Inflammatory macrophage treated with lipopolysaccharide for 1 hour (primary cell): ENCODE measurements at regions not wholly inside any gene's neighbourhood (a gene's known extent, or its start where the extent isn't known, plus 50 kb on each side); places are given as distances from the start of the nearest gene placed in this dataset.

Experiments used
- DNase-seq, 2 donors: peaks; one replicate each; pipeline ENCODE4 v3.0.0-alpha.2; 2020 to 2022

DNA sequence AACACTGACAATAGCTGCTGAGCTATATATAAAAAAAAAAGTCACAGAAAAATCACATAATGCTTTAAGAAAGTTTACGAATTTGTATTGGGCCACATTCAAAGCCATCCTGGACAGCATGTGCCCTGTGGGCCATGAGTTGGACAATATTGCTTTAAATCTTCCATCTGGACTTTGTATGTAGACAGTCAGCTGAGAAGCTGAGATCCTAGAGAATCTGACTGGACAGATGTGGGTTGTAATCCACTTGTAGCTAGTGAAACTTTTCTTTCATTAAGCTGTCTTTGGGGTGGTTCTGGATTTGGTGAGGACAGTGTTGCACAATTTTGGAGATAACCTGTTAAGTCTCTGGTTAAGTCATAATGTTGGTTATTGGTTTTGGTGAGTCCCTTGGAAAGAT is 824.5 kb downstream of the CCSER2 start:
- DNase-seq, result no peak

- no peak for DNase-seq
These were observed 828.8 kb downstream of the CCSER2 start for GRCh38 chr10:85157206-85157605.

DNA sequence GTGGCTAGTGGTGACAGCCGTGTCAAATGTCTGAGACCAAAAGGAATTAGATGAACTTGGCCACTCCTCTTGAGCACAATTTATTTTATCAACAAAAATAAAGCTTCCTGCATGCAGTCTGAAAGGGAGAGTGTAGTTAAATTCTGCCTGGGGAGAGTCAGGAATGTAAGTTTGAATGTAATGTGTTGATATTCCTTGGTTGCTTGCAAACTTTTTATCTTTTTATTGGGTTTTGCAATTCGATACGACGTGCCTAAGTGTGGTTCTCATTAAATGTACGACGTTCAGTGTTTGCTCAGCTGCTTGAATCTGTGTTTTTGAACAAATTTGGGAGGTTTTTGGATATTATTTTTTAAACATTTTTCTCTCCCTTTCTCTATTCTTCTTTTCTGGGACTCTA is 839.9 kb downstream of the CCSER2 start:
- no peak for DNase-seq

DNA sequence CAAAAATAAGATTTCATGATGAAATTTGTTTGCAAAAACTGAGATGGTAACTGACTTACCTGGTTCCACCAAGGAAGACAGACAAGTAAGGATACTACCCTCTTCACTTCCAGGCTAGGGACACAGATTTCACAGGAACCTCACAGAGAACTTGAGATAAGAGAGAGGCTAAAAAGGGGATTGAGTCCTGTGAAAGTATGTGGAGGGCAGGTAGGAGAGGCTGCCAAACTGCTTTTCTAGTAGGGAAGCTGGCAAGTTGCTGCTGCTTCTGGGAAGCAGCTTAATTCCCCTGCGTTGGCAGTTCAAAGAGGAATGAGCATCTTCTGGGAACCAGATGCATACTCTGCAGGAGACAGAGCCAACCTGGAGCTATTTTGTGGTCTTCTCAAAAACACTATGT is 841.6 kb downstream of the CCSER2 start:
- DNase-seq, result no peak

DNA sequence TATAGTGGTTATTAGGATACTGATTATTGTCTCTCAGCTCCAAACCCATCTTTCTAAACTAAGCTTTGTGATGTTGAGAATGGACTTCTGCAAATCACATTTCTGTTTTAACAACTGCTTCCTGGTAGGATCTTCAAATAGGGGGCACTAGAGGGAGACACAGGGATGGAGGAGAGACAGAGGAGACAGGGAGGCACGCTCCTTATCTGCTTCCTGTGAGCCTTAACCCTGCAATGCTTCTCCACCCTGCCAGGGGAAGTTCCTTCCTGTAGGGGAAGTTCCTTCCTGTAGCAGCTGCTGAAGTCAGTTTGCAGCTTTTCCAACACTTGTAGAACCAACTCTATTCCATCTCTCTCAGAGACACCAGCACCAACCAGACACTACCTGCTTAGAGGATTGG is 847.2 kb downstream of the CCSER2 start:
- DNase-seq, result no peak

GRCh38 chr10:85177767-85178166 is 849.4 kb downstream of the CCSER2 start:
- DNase-seq, result no peak

DNA sequence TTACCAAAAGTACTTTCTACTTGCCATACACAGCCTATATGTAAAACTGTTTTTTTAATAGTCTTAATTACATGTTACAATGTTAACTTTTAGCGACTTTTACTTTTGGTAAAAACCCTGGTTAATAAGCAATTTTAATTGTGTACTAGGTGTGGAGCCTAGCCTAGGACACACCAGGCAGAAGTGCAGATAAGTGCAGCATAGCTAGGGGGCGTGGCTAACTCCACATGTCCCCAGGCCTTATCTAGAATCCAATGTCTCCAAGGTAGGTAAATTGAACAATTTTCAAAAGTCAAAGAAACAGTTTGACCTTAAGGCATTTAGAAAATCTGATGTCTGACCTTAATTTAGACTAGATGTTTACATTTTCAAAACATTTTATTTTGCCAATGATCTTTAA is 858.7 kb downstream of the CCSER2 start:
- DNase-seq, result no peak

DNA sequence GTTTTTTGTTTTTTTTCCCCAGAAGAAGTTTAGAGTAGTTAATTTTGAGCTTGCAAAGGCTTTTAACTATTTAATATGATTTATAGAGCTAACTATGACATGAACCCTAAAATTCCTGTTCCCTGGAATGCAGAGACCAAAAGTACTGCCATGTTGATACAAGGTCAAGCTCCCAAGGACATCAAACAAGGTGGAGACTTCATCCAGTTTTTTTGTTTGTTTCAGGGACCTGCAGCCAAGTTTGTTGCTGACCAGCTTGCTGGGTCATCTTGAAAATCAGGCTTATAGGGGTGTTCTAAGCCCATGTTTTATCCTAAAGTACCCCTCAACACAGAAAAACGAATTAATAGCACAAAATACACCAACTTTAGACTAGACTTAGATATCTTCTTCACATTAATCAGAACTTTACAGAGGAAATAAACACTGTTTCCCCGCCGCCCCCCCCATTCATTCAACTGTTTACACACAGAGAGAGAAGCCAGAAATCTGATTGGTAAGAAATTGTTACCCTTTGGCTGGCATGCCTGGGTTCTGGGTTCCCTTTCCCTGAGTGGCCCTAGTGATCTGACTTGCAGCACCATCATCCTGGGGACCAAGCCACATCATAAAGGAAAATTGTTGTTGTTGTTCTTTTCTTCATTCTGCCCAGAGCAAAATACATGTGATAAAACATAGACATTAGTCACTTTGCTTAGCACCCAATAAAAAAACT is 860.5 kb downstream of the CCSER2 start:
- DNase-seq, result no peak

- DNase-seq, result no peak
These were observed 865.4 kb downstream of the CCSER2 start for GRCh38 chr10:85193796-85194195.

GRCh38 chr10:85194706-85195105 is 866.3 kb downstream of the CCSER2 start:
- DNase-seq, result no peak

DNA sequence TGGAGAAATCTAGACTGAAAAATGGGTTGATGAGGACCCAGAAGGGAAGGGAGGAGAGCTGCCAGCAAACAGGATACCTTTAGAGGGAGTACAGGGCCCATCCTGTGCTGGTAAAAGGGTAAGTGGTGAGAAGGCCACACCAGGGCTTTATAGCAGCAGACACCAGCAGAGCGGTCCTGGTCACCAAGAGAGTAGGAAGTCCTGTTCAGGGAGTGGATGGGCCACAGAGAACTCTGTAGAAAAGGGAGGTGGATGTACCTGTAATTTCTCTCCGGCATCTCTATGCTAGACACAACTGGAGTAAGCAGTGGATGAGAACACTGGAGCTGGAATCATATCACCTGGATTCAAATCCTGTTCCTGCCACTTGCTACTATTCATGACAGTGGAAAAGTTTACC is 867.2 kb downstream of the CCSER2 start:
- no peak for DNase-seq

- no peak for DNase-seq
These were observed 876.4 kb downstream of the CCSER2 start for GRCh38 chr10:85204814-85205213.

- no peak for DNase-seq
These were observed 884.1 kb downstream of the CCSER2 start for GRCh38 chr10:85212526-85212925.

GRCh38 chr10:85213493-85213892 is 885.1 kb downstream of the CCSER2 start:
- no peak for DNase-seq

- no peak for DNase-seq
These were observed 893.9 kb downstream of the CCSER2 start for GRCh38 chr10:85222300-85222699.

DNA sequence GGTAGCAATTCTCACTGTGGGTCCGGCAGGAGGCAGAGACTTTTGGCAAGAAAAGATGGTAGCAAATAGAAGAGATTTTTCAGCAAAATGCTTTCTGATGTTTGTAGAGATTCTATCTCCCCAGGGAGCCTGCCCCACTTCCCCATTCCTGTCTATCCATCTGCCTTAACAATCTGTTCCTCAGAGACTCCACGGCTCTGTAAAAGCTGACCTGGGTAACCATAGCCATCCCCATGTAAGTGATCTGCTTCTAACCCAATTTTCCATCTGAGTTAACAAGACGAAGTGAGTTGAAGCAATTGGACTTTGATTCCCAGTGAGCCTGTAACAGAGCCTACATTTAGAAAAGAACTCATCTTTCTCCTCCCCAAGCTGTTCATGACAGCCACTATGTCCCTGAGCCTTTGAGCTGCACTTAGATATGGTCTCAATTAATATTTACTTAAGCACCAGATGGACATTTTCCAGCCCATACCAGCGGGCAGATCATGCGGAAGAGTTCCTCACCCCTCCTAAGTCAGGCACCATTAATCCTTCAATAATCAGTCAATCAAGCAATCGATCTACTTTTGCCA is 896.1 kb downstream of the CCSER2 start:
- no peak for DNase-seq

DNA sequence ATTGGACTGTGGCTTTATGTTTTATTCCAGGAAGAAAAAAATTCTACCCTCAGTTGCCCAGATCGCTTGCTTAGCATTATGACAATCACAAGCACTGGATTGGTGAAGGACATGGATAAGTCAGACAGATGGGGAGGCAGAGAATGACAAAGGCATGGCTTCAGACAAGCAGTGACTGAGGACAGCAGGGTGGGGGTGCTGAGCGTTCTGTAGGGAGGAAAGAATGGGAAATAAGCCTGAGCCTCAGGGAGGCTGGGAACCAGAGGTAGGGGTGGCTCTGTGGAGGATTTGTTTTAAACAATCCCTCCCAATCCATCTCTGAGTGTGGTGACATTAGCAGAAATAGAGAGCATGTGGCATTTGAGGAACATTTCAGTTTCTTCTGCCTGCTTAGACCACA is 896.9 kb downstream of the CCSER2 start:
- DNase-seq, result no peak

DNA sequence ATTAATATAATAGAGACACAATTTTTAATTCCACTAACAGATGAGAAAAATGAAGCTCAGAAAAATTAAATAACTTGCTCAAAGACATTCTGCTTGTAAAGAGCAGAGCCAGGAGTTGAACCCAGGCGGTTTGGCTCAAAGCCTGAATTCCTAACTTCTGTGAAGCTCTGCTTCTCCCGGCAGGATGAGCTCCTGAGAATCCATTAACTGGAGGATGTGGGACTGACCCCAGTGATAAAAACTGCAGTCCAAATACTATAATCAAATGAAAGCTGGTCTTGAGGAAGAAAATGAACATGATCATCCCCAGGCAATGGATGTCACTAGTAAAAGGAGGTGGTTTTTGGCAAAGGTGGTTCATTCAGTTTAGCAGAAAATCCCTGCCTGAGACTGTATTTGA is 898.2 kb downstream of the CCSER2 start:
- no peak for DNase-seq

DNA sequence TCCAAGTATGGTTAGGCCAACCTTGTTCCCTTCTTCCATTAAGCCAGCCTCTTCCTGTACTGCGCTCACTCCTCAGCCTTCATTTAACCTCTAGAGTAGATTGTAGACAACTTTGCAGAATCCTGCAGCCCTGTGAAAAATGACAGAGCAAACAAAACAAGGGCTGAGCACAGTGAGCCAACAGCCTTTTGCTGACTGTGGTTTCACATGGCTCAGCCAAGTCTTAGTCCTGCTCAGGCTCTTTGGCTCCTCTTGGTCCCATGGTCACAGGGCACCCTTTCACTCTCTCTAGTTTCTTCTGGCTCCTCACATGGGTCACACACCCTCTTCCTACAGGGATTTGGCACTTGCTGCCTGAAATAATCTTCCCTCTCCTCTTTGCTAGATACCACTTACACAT is 900.3 kb downstream of the CCSER2 start:
- DNase-seq, result no peak

GRCh38 chr10:85231534-85232270 is 903.3 kb downstream of the CCSER2 start:
- no peak for DNase-seq

GRCh38 chr10:85235258-85235657 is 906.9 kb downstream of the CCSER2 start:
- no peak for DNase-seq

- no peak for DNase-seq
These were observed 910.3 kb downstream of the CCSER2 start for GRCh38 chr10:85238676-85239075.

DNA sequence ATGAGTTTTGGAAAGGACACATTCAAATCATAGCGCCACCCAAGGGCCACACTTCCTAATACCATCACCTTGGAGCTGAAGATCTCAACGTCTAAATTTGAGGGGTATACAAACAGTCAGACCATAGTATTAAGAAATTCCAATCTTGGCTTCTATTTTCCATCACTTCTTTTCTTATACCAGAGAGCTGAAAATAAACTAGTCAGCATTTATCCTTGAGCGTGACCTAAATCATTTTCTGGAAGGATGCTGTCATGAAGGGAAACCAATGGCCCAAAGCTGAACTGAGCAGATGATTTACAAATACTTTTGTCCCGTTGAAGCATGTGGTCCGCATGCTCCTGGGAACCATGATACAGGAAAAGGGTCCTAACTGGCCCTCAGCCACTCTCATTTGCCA is 921.9 kb downstream of the CCSER2 start:
- DNase-seq, result no peak

DNA sequence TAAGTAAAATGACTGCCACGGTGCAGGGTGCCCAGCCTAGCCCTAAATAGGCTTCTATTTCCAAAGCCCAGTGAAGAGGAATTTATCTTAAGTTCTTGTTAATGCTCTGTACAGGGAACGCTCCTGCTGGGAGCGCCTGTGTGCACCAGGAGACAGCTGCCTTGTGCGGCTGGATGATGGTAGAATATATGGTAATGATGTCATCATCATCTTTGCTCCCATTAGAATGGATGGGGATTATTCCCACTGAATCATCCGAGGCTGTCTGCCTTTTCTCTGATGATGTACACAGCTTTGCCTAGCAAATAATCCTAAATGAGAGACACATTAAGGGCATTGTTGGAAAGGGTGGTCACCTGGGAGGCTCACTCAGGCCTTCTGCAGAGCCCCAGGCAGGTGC is 928.1 kb downstream of the CCSER2 start:
- DNase-seq, result no peak
